SK-N-SH (cell line): ENCODE measurements at regions not wholly inside any gene's neighbourhood (a gene's known extent, or its start where the extent isn't known, plus 50 kb on each side); places are given as distances from the start of the nearest gene placed in this dataset.

Experiments
- CTCF ChIA-PET: fragments of 300-600, 350-600 bp; formaldehyde crosslinking; extraction: SDS; loops from one replicate; lab custom pipeline; 2021; lab: Yijun Ruan, JAX
- POLR2A ChIA-PET: fragments of 350-600 bp; sonication (Branson Sonifier 250); formaldehyde crosslinking; extraction: SDS; loops from one replicate; lab custom pipeline; 2020; ENCODE audit warnings: antibody characterized with exemption, inconsistent platforms; lab: Yijun Ruan, JAX
- DNase-seq: peaks from one replicate; pipeline ENCODE4 v3.0.0; 2012
- H2AFZ ChIP-seq: fragments of 200-600 bp; sonication (generic); 2 replicates; pipeline ENCODE4 v1.8.1; 2016; ENCODE audit warnings: antibody characterized with exemption, mild to moderate bottlenecking, low read depth
- H3F3A ChIP-seq: fragments of 200-600 bp; sonication (generic); replicated peaks from 2 replicates; pipeline ENCODE3; 2016; ENCODE audit warnings: antibody characterized with exemption, mild to moderate bottlenecking; ENCODE audit not compliant: insufficient read depth
- H3K27ac ChIP-seq, 2 experiments: fragments of 200-500 bp in 1 of 2; fragments of 200-600 bp in 1 of 2; sonication (Bioruptor generic) in 1 of 2; sonication (generic), shearing (Covaris generic) in 1 of 2; 2 replicates each; pipeline versions ENCODE4 v1.5.1 to v1.6.1; 2014 to 2016; ENCODE audit warnings: low read depth in 2 of 2, inconsistent platforms in 1 of 2, low read length in 1 of 2, mild to moderate bottlenecking in 1 of 2, mixed read lengths in 1 of 2
- H3K27me3 ChIP-seq: fragments of 200-600 bp; sonication (generic), shearing (Covaris generic); 2 replicates; pipeline ENCODE4 v1.6.1; 2016; ENCODE audit warnings: mixed run types; ENCODE audit not compliant: insufficient read depth
- H3K36me3 ChIP-seq, 2 experiments: fragments of 200-500 bp in 1 of 2; fragments of 200-600 bp in 1 of 2; sonication (Bioruptor generic) in 1 of 2; sonication (generic) in 1 of 2; replicated peaks in 1 of 2; 2 replicates each; pipeline versions ENCODE3 to v1.5.1; 2014 to 2016; ENCODE audit warnings: low read length in 1 of 2, mild to moderate bottlenecking in 1 of 2; ENCODE audit not compliant: insufficient read depth in 2 of 2, control insufficient read depth in 1 of 2
- H3K4me1 ChIP-seq, 2 experiments: fragments of 200-500 bp in 1 of 2; fragments of 200-600 bp in 1 of 2; sonication (Bioruptor generic) in 1 of 2; sonication (generic), shearing (Covaris generic) in 1 of 2; 2 replicates each; pipeline versions ENCODE4 v1.5.1 to v1.6.1; 2014 to 2016; ENCODE audit warnings: low read depth in 1 of 2, low read length in 1 of 2, mixed run types in 1 of 2; ENCODE audit not compliant: insufficient read depth in 2 of 2, control insufficient read depth in 1 of 2
- H3K4me2 ChIP-seq: fragments of 200-600 bp; sonication (generic), shearing (Covaris generic); 2 replicates; pipeline ENCODE4 v1.6.1; 2017; ENCODE audit warnings: mixed run types
- H3K4me3 ChIP-seq, 2 experiments: fragments of 200-500 bp in 1 of 2; fragments of 200-600 bp in 1 of 2; sonication (Bioruptor generic) in 1 of 2; sonication (generic), shearing (Covaris generic) in 1 of 2; 2 replicates each; pipeline versions ENCODE4 v1.5.1 to v1.8.1; 2014 to 2016; ENCODE audit warnings: low read depth in 2 of 2, inconsistent platforms in 1 of 2, low read length in 1 of 2, mild to moderate bottlenecking in 1 of 2, mixed read lengths in 1 of 2, moderate library complexity in 1 of 2
- H3K79me2 ChIP-seq: fragments of 200-600 bp; sonication (generic); 2 replicates; pipeline ENCODE4 v1.8.1; 2017; ENCODE audit warnings: mild to moderate bottlenecking; ENCODE audit not compliant: insufficient read depth
- H3K9ac ChIP-seq: fragments of 200-600 bp; sonication (generic); 2 replicates; pipeline ENCODE4 v1.6.1; 2017; ENCODE audit warnings: mixed run types
- H3K9me2 ChIP-seq: fragments of 200-600 bp; sonication (generic); 2 replicates; pipeline ENCODE4 v1.6.1; 2017; ENCODE audit warnings: mixed run types
- H3K9me3 ChIP-seq: fragments of 200-600 bp; sonication (generic); 2 replicates; pipeline ENCODE4 v1.6.1; 2017; ENCODE audit warnings: mixed run types, mild to moderate bottlenecking, moderate library complexity
- H4K20me1 ChIP-seq: fragments of 200-600 bp; sonication (generic); 2 replicates; pipeline ENCODE4 v1.6.1; 2017; ENCODE audit warnings: mild to moderate bottlenecking, mixed run types; ENCODE audit not compliant: insufficient read depth
- EP300 ChIP-seq, 2 experiments: IDR thresholded peaks; 2 replicates each; pipeline versions ENCODE4 v1.4.0 to v1.6.1; 2012; ENCODE audit warnings: borderline replicate concordance in 1 of 2, low read depth in 1 of 2, low read length in 1 of 2
- FOSL2 ChIP-seq: IDR thresholded peaks from 2 replicates; pipeline ENCODE4 v1.4.0; 2012; ENCODE audit warnings: low read depth, mild to moderate bottlenecking, moderate library complexity, borderline replicate concordance
- GATA2 ChIP-seq: sonication (generic); formaldehyde crosslinking; IDR thresholded peaks from 2 replicates; pipeline ENCODE4 v1.5.0; 2020; ENCODE audit warnings: mild to moderate bottlenecking, missing genetic modification reagents
- IRF3 ChIP-seq: fragments of 150-350 bp; IDR thresholded peaks from 2 replicates; pipeline ENCODE4 v1.6.1; 2016; ENCODE audit warnings: mild to moderate bottlenecking, low read depth, low read length
- NFIC ChIP-seq: IDR thresholded peaks from 2 replicates; pipeline ENCODE4 v1.4.0; 2012; ENCODE audit warnings: borderline replicate concordance
- NRF1 ChIP-seq: IDR thresholded peaks from 2 replicates; pipeline ENCODE4 v1.6.1; 2012; ENCODE audit warnings: low read depth, mild to moderate bottlenecking, low read length
- RAD21 ChIP-seq: IDR thresholded peaks from 2 replicates; pipeline ENCODE4 v1.6.1; 2012; ENCODE audit warnings: mild to moderate bottlenecking, low read length
- RCOR1 ChIP-seq: fragments of 150-350 bp; IDR thresholded peaks from 2 replicates; pipeline ENCODE4 v1.6.1; 2017; ENCODE audit warnings: antibody characterized with exemption, low read length
- SIN3A ChIP-seq: IDR thresholded peaks from 2 replicates; pipeline ENCODE4 v1.6.1; 2012; ENCODE audit warnings: low read depth, mild to moderate bottlenecking, low read length, moderate library complexity, borderline replicate concordance
- SMC3 ChIP-seq: IDR thresholded peaks from 2 replicates; pipeline ENCODE4 v1.6.1; 2012; ENCODE audit warnings: low read depth, low read length, improper control_type of control experiment
- TEAD4 ChIP-seq: IDR thresholded peaks from 2 replicates; pipeline ENCODE4 v1.4.0; 2012; ENCODE audit warnings: mild to moderate bottlenecking, borderline replicate concordance; ENCODE audit not compliant: insufficient read depth
- USF1 ChIP-seq: IDR thresholded peaks from 2 replicates; pipeline ENCODE4 v1.4.0; 2012; ENCODE audit warnings: low read depth, borderline replicate concordance
- USF2 ChIP-seq: fragments of 150-350 bp; IDR thresholded peaks from 2 replicates; pipeline ENCODE4 v1.6.1; 2017; ENCODE audit warnings: antibody characterized with exemption, low read length, low read depth, borderline replicate concordance
- ZBTB33 ChIP-seq: IDR thresholded peaks from 2 replicates; pipeline ENCODE4 v1.4.0; 2012; ENCODE audit warnings: low read depth, borderline replicate concordance
- WGBS: methylation state at CpG from one replicate; pipeline ENCODE4 v1.1.6; 2017; ENCODE audit warnings: low lambda C conversion rate; 5-methylcytosine and 5-hydroxymethylcytosine counted together

GRCh38 chrX:75911716-75912115, 126.7 kb upstream of the MAGEE2 start:
- CTCF ChIA-PET = no interaction called here
- H3K9ac ChIP-seq = no peak overlapping the region
- no peak overlapping the region for H2AFZ ChIP-seq
- no peak overlapping the region for H3K27ac ChIP-seq
- H3K4me2 ChIP-seq = no peak overlapping the region
- TF ChIP-seq NRF1 (no peak), EP300 (IDR thresholded peaks at IDR 0.05; ENCODE audit: borderline replicate concordance in 1 of 2, low read depth in 1 of 2, low read length in 1 of 2) (no peak), SIN3A (no peak), ZBTB33 (no peak), IRF3 (no peak), FOSL2 (no peak), RAD21 (no peak), NFIC (no peak), RCOR1 (no peak), USF1 (no peak), SMC3 (no peak), TEAD4 (no peak), GATA2 (CRISPR knock-in tag) (no peak), USF2 (no peak)
- POLR2A ChIA-PET = no interaction called here
- H3K4me1 ChIP-seq = no peaks in the 10 kb centered on the region
- no peaks in the 10 kb centered on the region for H3K9me2 ChIP-seq
- no peak overlapping the region for H3K4me3 ChIP-seq
- H4K20me1 ChIP-seq = no peaks in the 10 kb centered on the region
- H3K79me2 ChIP-seq = no peaks in the 10 kb centered on the region
- H3K9me3 ChIP-seq = no peaks in the 10 kb centered on the region
- no peak for DNase-seq
- no peaks in the 10 kb centered on the region for H3K27me3 ChIP-seq
- 0% methylated on average over 2 of the region's 2 CpGs for WGBS
- H3F3A ChIP-seq = no peaks in the 10 kb centered on the region
- H3K36me3 ChIP-seq = no peaks in the 10 kb centered on the region
